Prostate gland (tissue), 2 donors: ENCODE measurements at regions not wholly inside any gene's neighbourhood (a gene's known extent, or its start where the extent isn't known, plus 50 kb on each side); places are given as distances from the start of the nearest gene placed in this dataset.

ENCODE experiments used
- POLR2A ChIP-seq: fragments of 450-650 bp; IDR thresholded peaks from one replicate; pipeline ENCODE4 v1.6.1; 2016; ENCODE audit warnings: antibody characterized with exemption, mild to moderate bottlenecking
- POLR2AphosphoS5 ChIP-seq: sonication (generic); formaldehyde crosslinking; IDR thresholded peaks from one replicate; pipeline ENCODE4 v1.6.1; 2017; ENCODE audit warnings: antibody characterized with exemption
- TF ChIP-seq, protein P1 (sequence below), 4 experiments: fragments of 200-600 bp in 2 of 4; fragments of 450-650 bp in 2 of 4; sonication (generic) in 2 of 4; IDR thresholded peaks; 1 replicate in 3 of 4; 2 replicates in 1 of 4; pipeline ENCODE4 v1.5.1; 2016 to 2019; ENCODE audit warnings: antibody characterized with exemption in 4 of 4, mild to moderate bottlenecking in 2 of 4, moderate library complexity in 2 of 4

DNA sequence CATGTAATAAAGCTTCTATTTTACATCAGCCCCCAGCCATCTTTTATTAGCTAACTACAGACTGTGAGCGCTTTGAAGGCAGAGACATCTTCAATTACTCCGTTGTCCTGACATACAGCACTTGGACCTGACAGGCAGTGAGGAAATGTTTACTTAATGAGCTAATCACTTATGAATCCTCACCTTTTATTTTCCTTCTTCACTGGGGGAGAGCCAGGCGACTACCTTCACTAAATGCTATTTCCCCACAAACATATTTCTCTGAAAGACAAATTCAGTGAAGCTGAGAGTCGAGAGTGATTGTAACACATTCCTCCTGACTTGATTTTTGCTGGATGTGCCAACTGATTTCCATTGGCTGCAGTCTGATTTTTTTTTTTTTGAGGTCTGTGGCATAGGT, 192.1 kb upstream of the CLINT1 start:
- TF ChIP-seq POLR2A (no peak), POLR2AphosphoS5 (no peak)
- TF ChIP-seq, protein P1, sequence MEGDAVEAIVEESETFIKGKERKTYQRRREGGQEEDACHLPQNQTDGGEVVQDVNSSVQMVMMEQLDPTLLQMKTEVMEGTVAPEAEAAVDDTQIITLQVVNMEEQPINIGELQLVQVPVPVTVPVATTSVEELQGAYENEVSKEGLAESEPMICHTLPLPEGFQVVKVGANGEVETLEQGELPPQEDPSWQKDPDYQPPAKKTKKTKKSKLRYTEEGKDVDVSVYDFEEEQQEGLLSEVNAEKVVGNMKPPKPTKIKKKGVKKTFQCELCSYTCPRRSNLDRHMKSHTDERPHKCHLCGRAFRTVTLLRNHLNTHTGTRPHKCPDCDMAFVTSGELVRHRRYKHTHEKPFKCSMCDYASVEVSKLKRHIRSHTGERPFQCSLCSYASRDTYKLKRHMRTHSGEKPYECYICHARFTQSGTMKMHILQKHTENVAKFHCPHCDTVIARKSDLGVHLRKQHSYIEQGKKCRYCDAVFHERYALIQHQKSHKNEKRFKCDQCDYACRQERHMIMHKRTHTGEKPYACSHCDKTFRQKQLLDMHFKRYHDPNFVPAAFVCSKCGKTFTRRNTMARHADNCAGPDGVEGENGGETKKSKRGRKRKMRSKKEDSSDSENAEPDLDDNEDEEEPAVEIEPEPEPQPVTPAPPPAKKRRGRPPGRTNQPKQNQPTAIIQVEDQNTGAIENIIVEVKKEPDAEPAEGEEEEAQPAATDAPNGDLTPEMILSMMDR (IDR thresholded peaks at IDR 0.05) = no peak
